UCSD-AML1 (cell line): ENCODE measurements at regions not wholly inside any gene's neighbourhood (a gene's known extent, or its start where the extent isn't known, plus 50 kb on each side); places are given as distances from the start of the nearest gene placed in this dataset.

Source experiments
- DNase-seq: peaks from one replicate; lab custom pipeline; 2025; ENCODE audit not compliant: unreplicated experiment; lab: John Stamatoyannopoulos, UW

- no peak for DNase-seq
Observed at GRCh38 chr4:123788577-123788976, 392.0 kb downstream of the SPRY1 start.

GRCh38 chr4:123790681-123791080 is 394.1 kb downstream of the SPRY1 start:
- no peak for DNase-seq

GRCh38 chr4:123802082-123802645 is 405.6 kb downstream of the SPRY1 start:
- DNase-seq, result no peak

- no peak for DNase-seq
Observed at GRCh38 chr4:123802933-123803332, 406.3 kb downstream of the SPRY1 start.

GRCh38 chr4:123804196-123804721 is 407.7 kb downstream of the SPRY1 start:
- DNase-seq, result no peak

- DNase-seq, result no peak
Observed at GRCh38 chr4:123806056-123806455, 409.5 kb downstream of the SPRY1 start.

GRCh38 chr4:123807187-123807586 is 410.6 kb downstream of the SPRY1 start:
- no peak for DNase-seq

GRCh38 chr4:123807866-123808265 is 411.3 kb downstream of the SPRY1 start:
- DNase-seq, result no peak

- DNase-seq, result no peak
Observed at GRCh38 chr4:123809864-123810263, 413.3 kb downstream of the SPRY1 start.

GRCh38 chr4:123812066-123812390 is 415.4 kb downstream of the SPRY1 start:
- no peak for DNase-seq

- no peak for DNase-seq
Observed at GRCh38 chr4:123813901-123814300, 417.3 kb downstream of the SPRY1 start.

- no peak for DNase-seq
Observed at GRCh38 chr4:123816462-123816861, 419.9 kb downstream of the SPRY1 start.

GRCh38 chr4:123817025-123817688 is 420.6 kb downstream of the SPRY1 start:
- DNase-seq, result no peak

- no peak for DNase-seq
Observed at GRCh38 chr4:123819362-123820035, 422.9 kb downstream of the SPRY1 start.

- no peak for DNase-seq
Observed at GRCh38 chr4:123821861-123822260, 425.3 kb downstream of the SPRY1 start.

- no peak for DNase-seq
Observed at GRCh38 chr4:123822353-123822752, 425.8 kb downstream of the SPRY1 start.

- DNase-seq, result no peak
Observed at GRCh38 chr4:123823244-123823643, 426.6 kb downstream of the SPRY1 start.

- DNase-seq, result no peak
Observed at GRCh38 chr4:123824524-123824923, 427.9 kb downstream of the SPRY1 start.

- DNase-seq, result no peak
Observed at GRCh38 chr4:123825596-123826291, 429.1 kb downstream of the SPRY1 start.

GRCh38 chr4:123826896-123827295 is 430.3 kb downstream of the SPRY1 start:
- DNase-seq, result no peak

GRCh38 chr4:123827511-123827910 is 430.9 kb downstream of the SPRY1 start:
- DNase-seq, result no peak

- no peak for DNase-seq
Observed at GRCh38 chr4:123830930-123831329, 434.3 kb downstream of the SPRY1 start.
